HG03060 (cell line): ENCODE measurements at regions not wholly inside any gene's neighbourhood (a gene's known extent, or its start where the extent isn't known, plus 50 kb on each side); places are given as distances from the start of the nearest gene placed in this dataset.
"Not testable (repeated sequence)": the region's sequence is repeated elsewhere in the genome, so short reads cannot be mapped to it uniquely, and the experiment has no call there.

Experiments used
- ATAC-seq: cut with Tn5 transposase; IDR thresholded peaks from one replicate; pipeline ENCODE4 v1.9.1; 2021; ENCODE audit warnings: low read depth, moderate number of reproducible peaks; ENCODE audit not compliant: unreplicated experiment

- ATAC-seq: no peak
These were observed 161.7 kb downstream of the SMARCA1 start for GRCh38 chrX:129361576-129361975.

GRCh38 chrX:129360175-129360574 lies 163.1 kb downstream of the SMARCA1 start:
- peak; percentile 71 for ATAC-seq

DNA sequence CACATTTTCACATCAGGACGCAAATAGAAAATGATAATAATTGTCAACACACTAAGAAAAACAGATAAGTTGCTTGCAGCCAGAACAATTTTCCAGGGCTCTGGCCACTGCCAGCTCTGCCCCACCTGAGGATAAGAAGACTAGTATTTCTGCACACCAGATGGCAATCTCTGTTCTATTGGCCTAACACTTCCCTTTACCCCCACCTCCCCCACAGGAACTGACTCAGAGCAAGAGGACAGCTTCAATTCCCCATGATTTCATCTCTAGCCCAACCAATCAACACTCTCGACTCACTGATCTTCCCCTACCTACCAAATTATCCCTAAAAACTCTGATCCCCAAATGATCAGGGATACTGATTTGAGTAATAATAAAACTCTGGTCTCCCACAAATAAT lies 164.0 kb downstream of the SMARCA1 start:
- no peak for ATAC-seq

DNA sequence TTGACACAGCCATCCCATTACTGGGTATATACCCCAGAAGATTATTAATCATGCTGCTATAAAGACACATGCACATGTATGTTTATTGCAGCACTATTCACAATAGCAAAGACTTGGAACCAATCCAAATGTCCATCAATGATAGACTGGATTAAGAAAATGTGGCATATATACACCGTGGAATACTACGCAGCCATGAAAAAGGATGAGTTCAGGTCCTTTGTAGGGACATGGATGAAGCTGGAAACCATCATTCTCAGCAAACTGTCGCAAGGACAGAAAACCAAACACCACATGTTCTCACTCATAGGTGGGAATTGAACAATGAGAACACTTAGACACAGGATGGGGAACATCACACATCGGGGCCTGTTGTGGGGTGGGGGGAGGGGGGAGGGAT lies 165.9 kb downstream of the SMARCA1 start:
- ATAC-seq: not testable (repeated sequence)

DNA sequence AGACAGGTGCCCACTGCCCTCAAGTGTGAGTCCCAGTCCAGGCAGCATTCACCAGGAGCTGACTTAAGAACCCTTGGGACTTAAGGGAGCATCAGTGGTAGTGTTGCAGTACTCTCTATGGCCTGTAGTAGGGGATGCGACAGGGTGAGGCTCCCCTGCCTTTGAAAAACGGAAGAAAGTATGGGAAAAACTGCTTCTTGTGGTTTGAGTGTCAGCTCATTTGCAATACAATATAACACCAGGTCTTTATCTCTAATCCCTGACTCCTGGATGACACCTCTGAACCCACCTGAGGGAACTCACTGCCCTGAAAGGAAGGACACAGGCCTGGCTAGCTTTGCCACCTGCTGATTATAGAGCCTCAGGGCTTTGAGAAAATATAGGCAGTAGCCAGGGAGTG lies 176.0 kb downstream of the SMARCA1 start:
- no peak for ATAC-seq

GRCh38 chrX:129346574-129346973 lies 176.7 kb downstream of the SMARCA1 start:
- ATAC-seq: no peak

DNA sequence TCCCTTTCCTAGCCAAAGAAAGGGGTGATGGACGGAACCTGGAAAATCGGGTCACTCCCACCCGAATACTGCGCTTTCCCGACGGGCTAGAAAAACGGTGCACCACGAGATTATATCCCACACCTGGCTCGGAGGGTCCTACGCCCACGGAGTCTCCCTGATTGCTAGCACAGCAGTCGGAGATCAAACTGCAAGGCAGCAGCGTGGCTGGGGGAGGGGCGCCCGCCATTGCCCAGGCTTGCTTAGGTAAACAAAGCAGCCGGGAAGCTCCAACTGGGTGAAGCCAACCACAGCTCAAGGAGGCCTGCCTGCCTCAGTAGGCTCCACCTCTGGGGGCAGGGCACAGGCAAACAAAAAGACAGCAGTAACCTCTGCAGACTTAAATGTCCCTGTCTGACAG lies 186.0 kb downstream of the SMARCA1 start:
- ATAC-seq: not testable (repeated sequence)

- no peak for ATAC-seq
These were observed 200.2 kb downstream of the SMARCA1 start for GRCh38 chrX:129323115-129323514.

DNA sequence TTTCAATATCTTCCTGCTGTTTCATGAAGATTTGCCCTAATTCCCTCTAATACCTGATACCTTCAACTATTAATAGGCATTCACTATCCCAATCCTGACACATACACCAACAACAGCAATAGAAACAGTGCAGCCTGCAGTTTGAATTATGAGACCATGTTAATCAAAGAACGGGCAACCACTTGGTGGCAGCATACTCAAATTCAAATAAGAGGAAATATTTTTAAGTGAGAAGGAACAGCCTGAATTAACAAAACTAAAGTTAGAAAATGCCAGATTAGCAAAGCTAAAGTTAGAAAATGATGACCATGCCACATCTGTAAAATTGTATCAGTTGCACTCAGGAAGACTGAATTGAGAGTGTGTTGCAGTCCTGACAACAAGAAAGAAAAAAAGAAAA lies 204.9 kb downstream of the SMARCA1 start:
- no peak for ATAC-seq

- no peak for ATAC-seq
These were observed 206.8 kb downstream of the SMARCA1 start for GRCh38 chrX:129316461-129316860.

DNA sequence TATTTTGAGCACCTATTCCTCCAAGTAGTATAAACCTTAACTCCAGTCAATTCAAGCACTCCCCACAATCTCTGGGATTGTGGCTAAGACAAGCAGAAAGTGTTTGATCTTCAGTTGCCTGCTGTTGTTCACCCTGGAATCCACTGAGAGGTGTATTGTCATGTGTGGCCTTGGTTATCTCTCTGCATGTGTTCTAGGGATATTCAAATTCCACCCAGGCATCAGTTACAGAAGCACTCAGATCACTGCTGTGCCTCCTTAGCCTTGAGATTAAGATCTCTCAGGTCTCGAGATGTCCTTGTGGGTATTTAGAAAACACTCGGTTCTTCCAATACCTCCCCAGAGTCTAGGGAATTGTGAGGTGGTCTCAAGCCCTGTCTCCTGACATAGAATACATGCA lies 213.3 kb downstream of the SMARCA1 start:
- no peak for ATAC-seq

DNA sequence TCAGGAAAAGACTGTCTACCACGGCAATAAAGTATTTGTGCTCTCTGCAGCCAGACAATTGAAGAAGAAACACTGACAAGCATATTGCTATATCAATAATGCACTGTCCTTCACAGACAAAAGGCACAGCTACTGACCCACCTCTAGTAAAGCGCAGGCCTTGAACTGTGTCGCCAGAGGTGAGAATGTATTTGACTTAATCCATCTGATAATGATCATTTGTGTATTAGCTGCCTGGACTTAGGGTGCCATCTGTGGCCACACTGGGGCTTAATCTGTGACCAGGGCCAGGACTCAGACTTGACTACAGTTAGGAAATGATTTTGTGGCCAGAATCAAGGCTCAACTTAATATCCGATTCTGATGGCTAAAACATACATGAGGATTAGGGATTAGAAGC lies 260.4 kb downstream of the SMARCA1 start:
- ATAC-seq: no peak

DNA sequence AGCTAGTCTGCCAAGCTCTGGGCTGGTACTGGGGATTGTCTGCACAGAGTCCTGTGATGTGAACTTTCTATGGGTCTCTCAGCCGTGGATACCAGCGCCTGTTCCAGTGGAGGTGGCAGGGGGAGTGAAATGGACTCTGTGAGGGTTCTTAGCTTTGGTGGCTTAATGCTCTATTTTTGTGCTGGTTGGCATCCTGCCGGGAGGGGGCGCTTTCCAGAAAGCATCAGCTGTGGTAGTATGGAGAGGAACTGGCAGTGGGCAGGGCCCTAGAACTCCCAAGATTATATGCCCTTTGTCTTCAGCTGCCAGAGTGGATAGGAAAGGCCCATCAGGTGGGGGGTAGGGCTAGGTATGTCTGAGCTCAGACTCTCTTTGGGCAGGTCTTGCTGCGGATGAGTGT lies 267.8 kb downstream of the SMARCA1 start:
- not testable (repeated sequence) for ATAC-seq

- no peak for ATAC-seq
These were observed 273.7 kb downstream of the SMARCA1 start for GRCh38 chrX:129249563-129249962.

GRCh38 chrX:129247642-129248041 lies 275.6 kb downstream of the SMARCA1 start:
- ATAC-seq: no peak

GRCh38 chrX:129239371-129239770 lies 283.9 kb downstream of the SMARCA1 start:
- ATAC-seq: no peak

DNA sequence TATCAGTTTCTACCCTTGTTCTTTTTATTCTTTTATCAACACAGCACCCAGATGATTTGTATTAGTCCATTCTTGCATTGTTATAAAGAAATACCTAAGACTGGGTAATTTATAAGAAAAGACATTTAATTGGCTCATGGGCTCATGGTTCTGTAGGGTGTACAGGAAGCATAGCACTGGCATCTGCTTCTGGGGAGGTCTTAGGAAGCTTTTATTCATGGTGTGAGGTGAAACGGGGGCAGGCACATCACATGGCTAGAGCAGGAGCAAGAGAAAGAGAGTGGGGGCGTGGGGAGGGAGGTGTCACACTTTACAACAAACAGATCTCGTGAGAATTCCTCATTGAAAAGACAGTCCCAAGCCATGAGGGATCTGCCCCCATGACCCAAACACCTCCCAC lies 285.3 kb downstream of the SMARCA1 start:
- no peak for ATAC-seq

GRCh38 chrX:129235903-129236302 lies 287.4 kb downstream of the SMARCA1 start:
- ATAC-seq: no peak

- ATAC-seq: no peak
These were observed 289.5 kb downstream of the SMARCA1 start for GRCh38 chrX:129233786-129234185.

DNA sequence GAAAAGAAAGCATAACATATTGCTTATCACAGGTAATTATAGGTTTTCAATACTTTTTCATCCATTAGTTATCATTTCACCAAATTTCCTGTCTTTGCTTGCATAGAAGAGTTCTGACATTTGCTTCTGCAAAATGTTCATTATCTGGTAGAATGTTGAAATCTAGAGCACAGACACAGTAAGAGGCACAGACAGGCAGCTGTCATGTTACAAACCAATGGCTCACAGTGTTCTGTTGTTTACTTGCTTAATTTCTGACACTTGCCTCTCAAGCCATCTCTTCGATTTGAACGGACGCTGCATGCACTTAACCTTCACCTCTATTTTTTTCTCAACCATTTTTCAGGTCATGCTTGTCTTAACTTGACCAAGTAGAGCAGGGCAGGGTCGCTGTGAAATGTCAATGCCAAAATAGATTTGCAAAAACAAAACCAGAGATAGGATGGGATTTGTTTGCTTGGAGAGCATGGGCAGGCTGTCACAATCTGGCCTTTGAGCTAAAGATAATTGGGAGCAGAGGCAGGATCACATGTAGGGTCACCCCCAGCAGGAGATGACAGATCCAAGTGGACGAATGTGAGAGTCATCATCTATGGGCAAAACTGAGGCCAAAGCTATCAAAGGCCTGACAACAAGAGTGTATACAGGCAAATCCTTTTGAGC lies 292.3 kb downstream of the SMARCA1 start:
- ATAC-seq: no peak

DNA sequence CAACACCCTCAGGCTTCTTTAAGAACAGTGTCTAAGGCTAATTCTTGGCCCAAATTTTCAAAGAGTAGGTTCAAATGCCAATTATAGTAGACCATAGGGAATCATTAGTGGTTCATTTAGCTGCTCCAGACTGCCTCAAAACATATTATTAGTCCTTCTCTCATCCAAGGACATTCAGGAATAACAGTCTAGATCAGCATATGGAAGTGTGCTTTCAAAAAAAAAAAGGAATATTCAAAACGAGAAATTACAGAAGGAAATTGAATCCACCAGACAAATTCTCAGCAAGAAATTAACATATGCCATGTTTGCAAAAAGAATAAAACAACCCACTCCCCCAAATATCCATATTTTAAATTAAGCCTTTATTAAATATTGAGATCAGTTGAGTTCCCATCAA lies 293.1 kb downstream of the SMARCA1 start:
- ATAC-seq: no peak

GRCh38 chrX:129227366-129227765 lies 295.9 kb downstream of the SMARCA1 start:
- no peak for ATAC-seq

DNA sequence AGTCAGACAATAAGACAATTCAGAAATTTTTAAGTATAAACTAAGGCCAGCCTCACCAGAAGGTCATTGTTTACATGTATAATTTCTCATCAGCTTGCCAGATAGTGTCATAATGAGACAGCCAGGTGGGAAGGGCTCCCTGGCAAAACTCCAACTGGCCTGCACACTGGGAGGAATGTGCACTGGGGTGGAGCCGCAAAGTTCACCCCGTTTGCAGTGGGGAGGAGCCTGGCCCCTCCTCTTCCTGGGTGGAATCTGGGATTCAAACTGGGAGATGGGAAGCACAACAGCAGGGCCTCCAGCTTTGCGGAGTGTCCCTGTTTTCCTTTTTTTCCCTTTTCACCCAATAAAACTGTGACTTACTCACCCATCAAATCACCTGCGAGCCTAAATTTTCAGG lies 329.9 kb downstream of the SMARCA1 start:
- no peak for ATAC-seq
